HL-60 (cell line): ENCODE measurements at regions not wholly inside any gene's neighbourhood (a gene's known extent, or its start where the extent isn't known, plus 50 kb on each side); places are given as distances from the start of the nearest gene placed in this dataset.

ENCODE experiments used
- CTCF ChIP-seq: IDR thresholded peaks from one replicate; pipeline ENCODE4 v1.5.1; 2011; ENCODE audit warnings: low read length, control low read depth, inconsistent platforms; ENCODE audit not compliant: insufficient read depth
- POLR2AphosphoS5 ChIP-seq: IDR thresholded peaks from 2 replicates; pipeline ENCODE4 v1.6.1; 2012; ENCODE audit warnings: low read depth
- SPI1 ChIP-seq: IDR thresholded peaks from 2 replicates; pipeline ENCODE4 v1.6.1; 2012; ENCODE audit warnings: low read depth, mild to moderate bottlenecking, borderline replicate concordance
- TF ChIP-seq, protein P1 (sequence below): IDR thresholded peaks from 2 replicates; pipeline ENCODE4 v1.6.1; 2012; ENCODE audit warnings: low read depth; ENCODE audit not compliant: insufficient replicate concordance

DNA sequence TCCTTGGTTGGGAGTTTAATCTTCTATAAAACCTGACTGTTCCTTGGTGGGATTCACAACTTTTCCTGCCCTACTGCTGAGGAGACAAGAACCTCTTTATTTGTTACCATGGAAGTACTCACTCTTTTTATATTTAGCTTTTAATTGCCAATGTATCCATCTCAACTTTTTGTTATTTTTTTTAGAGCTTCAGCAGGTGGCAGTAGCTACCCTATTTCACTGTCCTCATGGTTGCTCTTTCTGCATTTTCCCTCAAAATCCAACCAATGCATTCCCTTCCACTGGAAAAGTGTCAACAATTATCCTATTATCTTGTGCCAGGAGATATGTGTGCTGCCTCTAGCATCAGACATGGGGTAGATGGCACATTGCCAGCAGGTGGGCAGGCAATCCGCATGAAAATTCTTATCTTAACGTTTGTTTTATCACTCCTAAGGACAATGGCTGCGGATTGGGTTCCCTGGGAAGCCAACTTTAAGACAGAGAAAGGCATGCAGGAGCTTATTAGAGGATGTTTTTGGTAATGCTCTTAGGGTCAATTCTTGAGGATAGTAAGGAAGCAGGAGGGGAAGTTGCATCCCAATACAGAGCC, 406.4 kb downstream of the SNAPC1 start:
- TF ChIP-seq CTCF (no peak), SPI1 (no peak), POLR2AphosphoS5 (no peak)
- TF ChIP-seq, protein P1, sequence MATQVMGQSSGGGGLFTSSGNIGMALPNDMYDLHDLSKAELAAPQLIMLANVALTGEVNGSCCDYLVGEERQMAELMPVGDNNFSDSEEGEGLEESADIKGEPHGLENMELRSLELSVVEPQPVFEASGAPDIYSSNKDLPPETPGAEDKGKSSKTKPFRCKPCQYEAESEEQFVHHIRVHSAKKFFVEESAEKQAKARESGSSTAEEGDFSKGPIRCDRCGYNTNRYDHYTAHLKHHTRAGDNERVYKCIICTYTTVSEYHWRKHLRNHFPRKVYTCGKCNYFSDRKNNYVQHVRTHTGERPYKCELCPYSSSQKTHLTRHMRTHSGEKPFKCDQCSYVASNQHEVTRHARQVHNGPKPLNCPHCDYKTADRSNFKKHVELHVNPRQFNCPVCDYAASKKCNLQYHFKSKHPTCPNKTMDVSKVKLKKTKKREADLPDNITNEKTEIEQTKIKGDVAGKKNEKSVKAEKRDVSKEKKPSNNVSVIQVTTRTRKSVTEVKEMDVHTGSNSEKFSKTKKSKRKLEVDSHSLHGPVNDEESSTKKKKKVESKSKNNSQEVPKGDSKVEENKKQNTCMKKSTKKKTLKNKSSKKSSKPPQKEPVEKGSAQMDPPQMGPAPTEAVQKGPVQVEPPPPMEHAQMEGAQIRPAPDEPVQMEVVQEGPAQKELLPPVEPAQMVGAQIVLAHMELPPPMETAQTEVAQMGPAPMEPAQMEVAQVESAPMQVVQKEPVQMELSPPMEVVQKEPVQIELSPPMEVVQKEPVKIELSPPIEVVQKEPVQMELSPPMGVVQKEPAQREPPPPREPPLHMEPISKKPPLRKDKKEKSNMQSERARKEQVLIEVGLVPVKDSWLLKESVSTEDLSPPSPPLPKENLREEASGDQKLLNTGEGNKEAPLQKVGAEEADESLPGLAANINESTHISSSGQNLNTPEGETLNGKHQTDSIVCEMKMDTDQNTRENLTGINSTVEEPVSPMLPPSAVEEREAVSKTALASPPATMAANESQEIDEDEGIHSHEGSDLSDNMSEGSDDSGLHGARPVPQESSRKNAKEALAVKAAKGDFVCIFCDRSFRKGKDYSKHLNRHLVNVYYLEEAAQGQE, result no peak
